HK-2 (cell line): ENCODE measurements at regions not wholly inside any gene's neighbourhood (a gene's known extent, or its start where the extent isn't known, plus 50 kb on each side); places are given as distances from the start of the nearest gene placed in this dataset.

Source experiments
- DNase-seq: peaks from one replicate; pipeline ENCODE4 v3.0.0-alpha.2; 2018; ENCODE audit not compliant: unreplicated experiment

DNA sequence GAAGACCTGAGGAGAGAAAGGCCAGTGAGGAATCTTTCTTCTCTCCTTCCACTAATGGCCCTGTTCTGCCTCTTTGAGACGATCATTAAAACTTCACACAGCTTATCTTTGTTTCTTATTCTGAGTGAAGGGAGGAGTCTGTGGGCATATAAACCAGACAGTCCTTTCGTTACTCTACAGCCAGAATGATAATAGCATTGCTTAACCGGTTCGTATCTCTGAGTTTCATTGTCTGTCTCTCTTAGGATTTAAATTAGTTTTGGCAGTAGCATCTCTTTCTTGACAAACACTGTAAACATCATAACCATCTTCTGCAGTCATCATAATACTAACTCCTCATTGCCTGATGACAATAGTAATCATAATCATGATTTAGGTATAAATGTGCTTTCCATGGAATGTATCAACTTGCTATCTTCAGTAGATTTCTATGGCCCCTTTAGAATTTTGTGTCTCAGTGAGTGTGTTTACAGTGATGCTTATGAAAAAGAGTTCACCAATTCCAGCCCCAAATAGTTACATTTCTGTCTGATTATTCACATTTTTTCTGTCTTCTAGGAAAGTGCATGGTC lies 618.8 kb upstream of the KLF4 start:
- no peak for DNase-seq

DNA sequence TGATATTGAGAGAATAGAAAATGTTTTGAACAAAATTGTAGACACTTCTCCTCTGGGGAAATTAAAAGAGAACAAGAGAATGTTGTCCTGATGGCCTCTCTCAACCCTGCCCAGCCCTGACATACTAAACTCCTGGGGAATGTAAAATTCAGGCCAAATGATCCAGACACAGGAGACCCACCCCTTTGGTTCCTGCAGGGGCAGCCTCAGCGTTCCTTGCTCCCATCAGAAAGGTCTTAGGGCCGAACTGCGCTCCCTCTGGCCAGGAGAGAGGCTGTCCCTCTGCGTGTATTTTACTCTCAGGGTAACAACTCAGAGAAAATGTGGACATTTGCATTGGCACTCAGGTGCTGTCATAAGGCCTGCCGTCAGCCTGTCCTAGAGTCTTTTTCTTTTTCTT lies 616.3 kb upstream of the KLF4 start:
- no peak for DNase-seq

DNA sequence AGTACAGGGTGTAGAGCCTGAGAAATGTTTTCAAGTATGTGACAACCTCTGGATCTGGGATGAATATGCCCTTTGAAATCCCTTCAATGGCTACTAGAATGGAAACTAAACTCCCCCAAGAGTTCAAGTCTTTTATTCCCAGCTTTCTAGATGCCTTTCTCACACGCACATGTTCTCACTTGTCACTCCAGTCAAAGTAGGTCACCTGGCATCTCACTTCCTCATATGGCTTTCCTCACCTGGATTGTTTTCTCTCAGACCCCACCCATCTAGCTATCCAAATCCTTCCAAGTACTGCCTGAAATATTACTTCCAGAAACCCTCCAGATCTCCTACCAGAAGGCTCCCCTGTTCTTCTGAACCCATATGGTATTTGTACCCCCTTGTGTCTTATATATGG lies 615.4 kb upstream of the KLF4 start:
- no peak for DNase-seq

DNA sequence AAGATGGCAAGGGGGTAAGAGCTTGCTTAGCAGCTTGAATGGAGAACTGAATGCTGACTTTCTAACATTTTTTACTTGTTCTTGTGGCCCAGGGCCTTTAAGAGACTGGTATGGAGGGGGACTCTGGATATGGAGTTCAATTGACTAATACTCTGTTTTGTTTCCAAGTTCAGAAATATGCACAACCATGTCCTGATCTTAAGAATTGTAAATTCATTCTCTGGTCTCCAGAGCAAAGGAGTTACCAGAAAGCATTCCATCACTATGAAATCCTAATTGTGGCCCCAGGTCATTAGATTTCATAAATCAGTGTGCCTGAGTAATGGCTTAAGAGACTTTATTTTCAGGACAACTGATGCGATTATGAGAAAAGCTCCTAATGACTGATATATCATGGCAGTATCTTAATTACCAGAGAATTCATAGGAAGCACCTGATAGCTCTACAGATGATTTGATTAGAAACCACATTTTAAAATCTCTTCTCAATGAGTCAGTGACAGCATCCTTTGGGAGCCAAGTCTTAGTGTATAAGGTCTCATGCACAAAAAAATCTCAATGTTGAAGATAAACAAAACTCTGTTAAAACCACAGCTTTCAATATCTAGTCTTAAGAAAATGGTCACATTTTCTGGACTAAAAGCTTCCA lies 613.6 kb upstream of the KLF4 start:
- no peak for DNase-seq

DNA sequence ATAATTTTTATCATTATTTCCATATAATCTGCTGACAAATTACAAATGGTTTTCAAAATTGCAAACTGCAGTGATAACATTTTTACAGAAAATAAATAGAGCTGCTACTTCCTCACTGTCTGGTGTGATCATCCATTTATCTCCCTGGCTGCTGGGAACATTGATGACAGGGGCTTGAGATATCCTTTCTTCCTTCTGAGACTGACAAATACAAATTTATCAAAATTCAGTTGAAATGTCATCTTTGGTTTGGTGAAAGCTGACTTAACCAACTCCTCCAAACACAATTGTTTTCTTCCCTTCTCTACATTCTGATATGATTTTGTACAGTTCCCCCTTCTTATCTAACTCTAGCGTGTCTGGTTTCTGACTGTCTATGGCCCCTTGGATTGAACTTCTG lies 611.8 kb upstream of the KLF4 start:
- DNase-seq: no peak

DNA sequence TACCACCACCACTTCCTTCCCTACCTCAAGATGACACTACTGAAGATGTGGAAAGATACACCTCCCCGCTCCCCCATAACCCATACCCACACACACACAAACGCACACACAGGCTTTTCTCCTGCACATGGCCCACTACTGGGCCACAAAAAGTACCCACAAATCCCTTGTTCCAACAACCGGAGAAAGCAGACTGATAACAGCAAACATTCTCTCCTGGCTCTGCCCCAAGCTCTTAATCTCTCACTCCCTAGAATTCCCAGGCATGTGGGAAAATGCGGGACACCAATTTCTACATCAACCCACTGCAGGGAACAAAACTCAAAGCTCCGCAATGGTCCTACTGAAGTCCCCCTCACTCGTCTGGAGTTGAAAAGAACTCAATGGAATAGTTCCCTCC lies 611.0 kb upstream of the KLF4 start:
- no peak for DNase-seq

DNA sequence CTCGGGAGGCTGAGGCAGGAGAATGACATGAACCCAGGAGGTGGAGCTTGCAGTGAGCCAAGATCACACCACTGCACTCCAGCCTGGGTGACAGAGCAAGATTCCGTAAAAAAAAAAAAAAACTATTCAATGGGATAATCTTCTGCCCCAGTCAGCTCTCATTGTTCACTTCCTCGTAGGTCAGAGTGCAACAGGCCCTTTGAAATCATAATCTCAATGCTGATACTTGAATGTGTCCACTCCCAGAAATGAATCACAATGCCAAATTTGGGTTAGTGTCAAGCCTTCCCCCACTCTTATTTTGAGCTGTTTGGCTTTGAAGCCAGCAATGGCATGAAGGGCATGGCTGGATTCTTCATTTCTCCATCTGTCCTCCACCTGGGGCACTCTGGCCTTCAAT lies 610.3 kb upstream of the KLF4 start:
- no peak for DNase-seq

DNA sequence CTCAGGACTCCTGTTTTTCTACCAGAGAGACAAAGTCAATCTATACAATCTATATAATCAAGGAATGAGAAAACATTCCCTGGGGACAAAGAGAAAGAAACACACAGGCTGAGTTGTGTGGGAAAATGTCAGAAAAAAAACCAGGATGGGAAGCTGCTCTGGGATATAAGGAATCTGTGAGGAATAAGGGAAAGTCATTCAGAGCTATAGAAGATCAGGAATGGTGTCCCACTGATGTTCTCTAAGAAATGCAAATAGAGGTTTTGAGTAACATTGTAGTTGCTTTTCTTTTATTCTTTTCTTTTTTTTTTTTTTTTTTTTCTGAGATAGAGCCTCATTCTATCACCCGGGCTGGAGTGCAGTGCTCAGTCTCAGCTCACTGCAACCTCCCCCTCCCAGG lies 605.9 kb upstream of the KLF4 start:
- no peak for DNase-seq

DNA sequence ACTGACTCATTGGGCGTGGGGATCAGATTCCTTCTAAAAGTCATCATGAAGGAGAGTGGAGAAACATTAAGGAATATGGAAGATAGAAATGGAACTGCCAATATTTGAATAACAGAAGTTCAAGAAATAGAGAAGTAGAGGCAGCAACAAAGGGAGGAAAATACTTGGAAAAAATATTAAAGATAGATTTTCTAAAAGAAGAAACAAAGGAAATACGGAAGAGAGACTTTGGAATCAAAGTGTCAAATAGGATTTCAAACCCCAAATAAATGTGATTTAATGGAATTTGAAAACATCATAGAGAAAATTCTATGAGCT lies 605.1 kb upstream of the KLF4 start:
- no peak for DNase-seq

DNA sequence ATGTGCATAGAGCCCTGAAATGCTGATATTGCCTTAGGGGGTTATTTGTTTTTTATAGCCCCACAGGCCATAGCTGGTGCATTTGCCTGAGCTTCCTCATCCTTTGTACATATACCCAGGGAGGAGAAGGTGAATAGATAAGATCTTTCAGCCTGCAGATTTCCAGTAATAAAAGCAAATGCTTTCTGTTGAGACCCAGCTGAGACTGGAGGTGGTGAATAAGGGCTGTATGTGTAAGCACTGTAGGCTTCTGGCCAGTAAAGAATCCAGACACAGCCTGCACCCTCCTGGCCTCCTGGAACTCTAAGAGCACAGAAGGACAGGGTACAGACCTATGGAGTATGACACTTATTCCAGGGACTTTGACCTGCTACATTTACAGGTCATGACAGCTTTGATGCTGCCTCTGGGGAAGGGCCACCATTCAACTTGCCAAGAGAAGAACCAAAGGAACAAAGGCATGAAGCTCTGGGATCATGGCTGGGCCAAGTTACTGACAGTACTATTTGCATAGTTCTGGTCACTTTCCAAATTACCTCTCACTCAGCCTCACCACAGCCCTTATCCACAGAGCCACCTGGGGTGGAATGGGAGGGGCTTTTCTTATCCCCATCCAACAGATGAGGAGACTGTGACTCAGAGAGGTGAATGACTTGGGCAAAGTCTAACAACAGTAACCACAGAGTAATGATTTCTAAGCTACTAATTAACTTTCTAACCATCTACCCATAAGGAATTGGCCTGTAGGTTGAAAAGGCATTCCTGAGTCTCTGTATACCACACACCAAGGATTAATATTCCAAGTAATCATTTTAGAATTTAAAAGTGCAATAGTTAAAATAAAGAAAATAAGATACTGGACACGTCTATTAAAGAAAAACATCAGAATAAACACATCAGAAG lies 604.5 kb upstream of the KLF4 start:
- DNase-seq: peak; percentile 65

DNA sequence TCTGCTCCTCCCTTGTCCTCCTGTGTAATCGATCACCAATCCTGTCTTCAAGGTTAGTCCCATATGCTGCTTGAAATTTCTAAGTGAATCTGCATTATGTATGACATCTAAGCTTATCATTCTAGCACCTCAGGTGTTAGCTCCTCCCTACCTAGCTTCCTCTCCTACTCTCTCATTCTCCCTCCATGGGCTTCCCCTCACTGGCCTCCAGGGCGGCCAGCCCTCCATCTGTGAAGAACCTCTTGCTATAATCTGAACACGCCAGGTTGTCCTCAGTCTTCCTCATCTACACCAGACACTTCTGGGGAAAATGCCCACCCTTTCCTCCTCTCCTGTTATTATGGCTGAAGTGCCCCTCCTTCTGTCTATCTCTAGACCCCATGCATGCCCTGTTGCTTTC lies 599.3 kb upstream of the KLF4 start:
- DNase-seq: no peak

DNA sequence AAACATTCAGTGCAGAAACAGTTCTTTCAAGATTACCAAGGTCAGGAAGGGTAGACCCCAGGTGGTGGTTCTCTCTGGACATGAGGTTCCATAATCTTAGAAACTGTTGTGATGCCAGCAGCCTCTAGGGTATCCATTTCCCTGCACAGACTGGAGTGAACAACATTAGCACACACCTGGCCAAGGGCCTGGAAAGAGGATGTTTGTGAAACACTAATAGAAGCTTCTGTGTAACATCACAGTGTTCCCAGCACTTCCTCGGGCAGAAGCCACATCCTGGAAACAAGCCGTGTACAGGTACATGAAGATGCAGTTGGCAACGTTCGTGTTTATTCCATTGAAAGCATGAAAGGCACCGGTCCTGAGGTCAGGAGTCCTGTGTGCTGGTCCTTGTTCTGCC lies 598.2 kb upstream of the KLF4 start:
- no peak for DNase-seq

DNA sequence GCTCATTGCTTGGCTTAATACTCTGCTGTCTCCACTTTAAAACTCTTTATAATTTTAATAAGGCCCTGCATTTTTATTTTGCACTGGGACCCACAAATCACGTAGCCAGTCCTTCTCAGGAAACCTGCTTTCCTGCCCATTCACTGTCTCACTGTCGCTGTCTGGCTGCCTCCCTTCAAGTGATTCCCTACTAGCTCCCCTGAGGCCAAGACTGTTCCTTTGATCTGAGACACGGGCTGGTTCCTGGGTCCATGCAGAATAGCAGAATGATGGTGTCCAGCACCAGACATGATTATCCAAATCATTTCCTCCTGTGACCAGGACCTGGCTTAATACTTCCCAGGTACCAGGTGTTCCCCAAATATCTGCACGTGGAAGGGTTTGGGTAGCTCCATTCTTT lies 597.1 kb upstream of the KLF4 start:
- DNase-seq: no peak

DNA sequence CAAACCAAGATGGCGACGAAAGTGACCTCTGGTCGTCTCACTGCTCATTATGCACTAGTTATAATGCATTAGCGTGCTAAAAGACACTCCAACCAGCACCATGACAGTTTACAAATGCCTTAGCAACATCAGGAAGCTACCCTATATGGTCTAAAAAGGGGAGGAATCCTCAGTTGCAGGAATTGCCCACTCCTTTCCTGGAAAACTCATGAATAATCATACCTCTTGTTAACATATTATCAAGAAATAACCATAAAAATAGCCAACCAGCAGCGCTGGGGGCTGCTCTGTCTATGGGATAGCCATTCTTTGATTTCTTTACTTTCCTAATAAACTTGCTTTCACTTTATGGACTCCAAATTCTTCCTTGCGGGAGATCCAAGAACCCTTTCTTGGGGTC lies 595.7 kb upstream of the KLF4 start:
- DNase-seq: no peak

DNA sequence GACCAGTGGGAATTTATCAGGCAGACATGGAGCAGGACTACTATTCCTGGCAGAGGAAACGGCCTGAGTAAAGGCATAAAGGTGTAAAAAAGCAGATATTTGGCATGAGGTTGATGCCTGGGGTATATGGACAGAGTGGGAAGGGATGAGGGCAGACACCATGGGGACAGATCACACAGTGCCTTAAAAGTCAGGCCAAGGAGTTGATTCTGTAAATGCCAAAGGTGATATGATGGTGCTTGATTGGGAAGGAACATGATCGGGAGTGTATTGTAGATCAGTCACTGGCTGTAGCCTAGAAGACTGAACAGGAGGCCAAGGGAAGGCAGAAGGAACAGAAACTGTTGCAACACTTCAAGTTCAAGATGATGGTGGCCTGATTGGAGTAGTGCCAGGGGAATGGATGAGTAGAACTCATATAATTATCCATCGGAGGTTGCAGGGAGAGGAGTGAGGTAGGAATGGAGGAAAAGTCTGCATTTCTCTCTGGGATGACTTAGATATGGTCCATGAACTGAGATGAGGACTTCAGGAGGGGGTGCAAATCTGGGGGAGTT lies 594.3 kb upstream of the KLF4 start:
- no peak for DNase-seq

DNA sequence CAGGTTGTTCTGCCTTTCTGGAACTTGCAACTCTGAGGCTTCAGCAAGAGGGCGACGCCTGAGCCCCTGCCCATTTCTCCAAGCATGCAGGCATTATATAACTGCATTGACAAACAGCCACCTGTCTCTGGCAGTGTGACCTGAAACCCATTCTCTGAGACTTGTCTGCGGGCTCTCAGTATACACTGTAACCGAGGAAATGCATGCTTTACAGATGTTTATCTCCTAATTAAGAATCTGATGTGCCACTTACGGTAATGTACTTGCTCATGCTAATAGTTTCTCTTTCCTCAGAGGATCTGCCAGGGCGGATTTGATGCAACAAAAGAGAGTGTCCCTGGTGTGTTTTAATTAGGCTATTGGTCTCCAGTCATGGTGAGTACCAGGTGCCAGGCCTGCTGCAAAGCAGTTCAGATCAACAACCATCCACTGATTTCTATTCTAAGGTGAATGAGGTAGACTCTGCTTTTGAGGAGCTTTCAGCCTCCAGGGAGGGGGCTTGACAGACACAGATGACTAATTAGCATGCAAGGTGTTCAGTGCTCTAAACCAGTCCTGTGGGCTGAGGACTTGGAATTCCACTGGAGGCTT lies 593.7 kb upstream of the KLF4 start:
- DNase-seq: no peak

DNA sequence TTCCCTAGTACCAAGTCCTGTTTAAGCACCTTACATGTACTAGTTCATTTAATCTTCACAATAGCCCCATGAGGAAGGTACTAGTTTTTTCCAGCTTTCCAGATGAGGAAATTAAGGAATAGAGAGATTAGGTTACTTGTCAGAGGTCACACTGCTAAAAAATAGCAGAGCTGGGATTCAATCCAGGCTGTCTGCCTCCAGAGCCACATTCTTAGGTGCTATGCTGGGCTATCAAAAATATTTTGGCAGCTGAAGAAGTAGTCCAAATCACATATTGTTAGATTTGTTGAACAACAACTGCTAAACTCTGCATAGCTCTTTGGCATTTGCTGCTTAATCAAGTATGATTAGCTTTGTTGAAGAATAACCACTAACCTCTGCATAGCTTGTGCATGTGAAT lies 591.5 kb upstream of the KLF4 start:
- DNase-seq: no peak

DNA sequence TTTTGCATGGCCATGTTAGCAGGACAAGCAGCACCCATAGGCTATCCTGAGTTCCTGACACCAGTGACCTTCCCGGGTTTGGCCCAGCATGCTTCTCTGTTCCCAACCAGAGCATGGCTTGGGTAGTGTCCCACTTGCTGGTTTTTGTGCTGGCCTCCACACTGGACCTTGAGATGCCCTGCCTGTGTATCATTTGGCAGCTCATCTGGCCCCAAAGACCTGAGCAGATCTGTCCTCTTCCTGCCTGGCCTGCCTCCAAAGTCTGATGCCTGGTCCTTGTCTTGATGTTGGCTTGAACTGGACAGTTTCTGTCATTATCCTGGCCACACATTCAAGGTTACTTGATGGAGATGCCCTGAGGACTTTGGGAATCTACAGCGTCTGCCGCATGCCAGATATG lies 590.7 kb upstream of the KLF4 start:
- DNase-seq: no peak

DNA sequence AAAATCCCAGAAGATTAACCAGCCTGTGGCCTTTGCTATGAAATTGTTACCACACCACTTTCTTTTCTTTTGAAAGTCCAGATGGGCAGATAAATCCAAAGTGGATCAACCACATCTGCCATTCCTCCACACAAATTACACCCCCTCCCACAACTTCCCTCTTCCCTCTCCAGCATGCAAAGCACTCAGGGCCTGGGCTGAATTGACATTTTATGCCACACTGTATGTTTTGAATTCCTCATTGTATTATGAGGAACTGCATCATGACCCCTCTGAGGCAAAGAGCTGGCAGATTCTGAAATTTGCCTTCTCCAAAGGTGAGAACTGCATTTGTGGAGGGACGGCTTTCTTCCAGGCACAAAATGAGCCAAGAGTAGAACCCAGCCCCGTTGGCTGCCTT lies 589.2 kb upstream of the KLF4 start:
- DNase-seq: no peak

DNA sequence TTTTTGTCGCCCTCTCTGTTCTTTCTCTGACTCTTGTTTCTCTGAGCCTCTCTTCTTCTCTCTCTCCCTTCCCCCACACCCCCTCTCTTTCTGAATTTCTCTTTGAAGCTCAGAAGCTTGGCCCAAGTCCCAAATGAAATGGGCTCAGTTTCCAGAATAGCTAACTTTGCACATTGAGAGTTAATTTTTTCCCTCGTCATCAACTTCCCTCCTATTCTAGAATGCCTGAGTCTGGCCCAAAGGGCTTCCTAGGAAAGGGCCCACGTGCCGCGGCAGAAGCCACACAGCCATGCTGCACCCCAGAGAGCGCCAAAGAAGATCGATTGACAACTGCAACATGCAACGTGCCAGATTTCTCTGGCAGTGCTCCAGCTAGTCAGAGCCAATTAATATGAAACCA lies 588.8 kb upstream of the KLF4 start:
- no peak for DNase-seq

DNA sequence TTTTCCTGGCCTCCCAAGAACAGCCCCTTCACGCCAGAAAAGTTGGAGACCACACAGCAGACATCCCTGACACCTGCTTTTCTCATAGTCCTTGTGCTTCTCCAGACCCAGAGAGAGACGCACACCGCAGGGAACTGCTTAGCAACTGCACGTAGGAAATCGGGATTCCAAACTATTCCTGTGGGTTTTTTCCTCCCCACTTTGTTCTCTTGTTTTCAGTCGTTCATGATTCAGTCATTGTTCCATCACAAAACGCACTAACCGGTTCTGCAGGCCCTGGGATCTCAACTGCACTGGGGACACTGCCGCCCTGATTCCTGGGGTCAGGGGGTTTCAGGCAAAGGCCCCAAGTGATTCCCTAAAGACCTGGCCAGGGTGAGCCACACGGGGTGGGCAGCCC lies 588.0 kb upstream of the KLF4 start:
- no peak for DNase-seq

DNA sequence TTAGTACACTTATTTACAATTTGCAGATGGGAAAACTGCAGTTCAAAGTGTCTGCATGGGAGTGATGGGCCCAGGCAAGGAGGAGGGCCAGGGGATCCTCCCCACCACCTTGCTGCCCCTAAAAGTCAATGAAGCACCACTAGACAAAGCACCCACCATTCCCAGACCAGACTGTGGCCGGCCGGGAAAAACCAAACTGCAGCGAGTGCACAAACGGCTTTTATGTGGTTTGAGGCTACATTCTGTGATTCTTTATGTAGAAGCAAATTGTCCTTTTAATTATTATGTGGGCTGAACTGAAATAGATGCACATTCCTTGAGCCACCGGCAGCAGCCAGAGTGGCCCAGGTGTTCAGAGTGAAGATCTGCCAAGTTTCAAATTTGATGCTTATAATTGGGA lies 585.3 kb upstream of the KLF4 start:
- no peak for DNase-seq

DNA sequence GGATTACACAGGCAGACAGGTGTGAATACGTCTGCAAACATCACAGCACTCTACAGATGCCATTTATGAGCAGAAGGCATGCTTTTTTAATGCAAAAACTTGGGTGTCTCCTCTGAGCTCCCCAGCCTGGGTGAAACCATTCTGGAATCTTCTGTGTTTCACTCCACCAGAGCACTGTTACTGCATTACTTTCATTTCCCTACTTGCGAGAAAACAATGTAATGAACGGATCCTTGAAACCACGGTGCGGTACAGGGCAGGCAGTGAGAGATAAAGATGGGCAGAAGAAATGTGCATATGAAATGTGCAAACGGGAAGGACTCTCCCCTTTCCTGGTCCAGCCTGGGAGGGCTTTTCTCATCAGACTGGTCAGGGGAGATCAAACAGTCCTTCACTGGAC lies 584.3 kb upstream of the KLF4 start:
- no peak for DNase-seq
